GM19025 (cell line): ENCODE measurements at regions not wholly inside any gene's neighbourhood (a gene's known extent, or its start where the extent isn't known, plus 50 kb on each side); places are given as distances from the start of the nearest gene placed in this dataset.
"Not testable (repeated sequence)": the region's sequence is repeated elsewhere in the genome, so short reads cannot be mapped to it uniquely, and the experiment has no call there.

Experiments used
- ATAC-seq: cut with Tn5 transposase; IDR thresholded peaks from one replicate; pipeline ENCODE4 v1.9.1; 2021; ENCODE audit warnings: mild to moderate bottlenecking, low read depth, moderate library complexity; ENCODE audit not compliant: unreplicated experiment

DNA sequence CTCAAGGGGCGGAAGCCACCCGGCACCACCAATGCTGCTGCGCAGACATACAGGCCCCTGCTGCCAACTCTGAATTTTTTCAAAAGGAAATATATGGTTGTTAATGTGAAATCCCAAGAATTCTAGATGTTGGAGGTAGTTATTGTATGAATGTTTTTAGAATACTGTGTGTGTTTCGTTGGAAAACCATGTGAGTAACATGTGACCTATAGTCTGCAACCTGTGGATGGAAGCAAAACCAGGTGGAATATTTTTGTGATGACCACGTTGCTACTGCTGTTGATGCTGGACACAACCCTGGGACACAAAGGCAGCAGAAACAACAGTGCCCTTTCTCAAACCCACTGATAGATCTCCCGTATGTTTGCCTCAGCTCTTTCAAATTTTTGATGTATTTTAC, 376.3 kb upstream of the SALL1 start:
- ATAC-seq, result no peak

DNA sequence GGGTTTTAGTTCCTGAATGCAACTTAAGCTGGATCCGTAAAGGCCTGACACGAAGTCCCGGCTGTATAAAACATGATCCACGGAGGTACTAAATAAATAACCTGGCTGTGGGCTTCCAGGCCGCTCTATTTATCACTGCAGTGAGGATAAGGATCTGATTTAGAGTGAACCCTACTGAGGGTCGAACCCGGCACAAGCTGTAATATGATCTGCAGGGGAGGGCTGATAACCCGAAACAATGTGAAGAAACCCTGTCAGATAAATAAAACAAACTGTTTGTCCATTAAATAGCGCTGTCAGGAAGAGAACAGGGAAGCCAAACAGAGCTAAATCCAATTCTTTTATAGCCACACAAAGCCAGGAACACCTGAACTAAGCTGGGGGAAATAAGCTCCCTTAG, 375.6 kb upstream of the SALL1 start:
- ATAC-seq, result no peak

DNA sequence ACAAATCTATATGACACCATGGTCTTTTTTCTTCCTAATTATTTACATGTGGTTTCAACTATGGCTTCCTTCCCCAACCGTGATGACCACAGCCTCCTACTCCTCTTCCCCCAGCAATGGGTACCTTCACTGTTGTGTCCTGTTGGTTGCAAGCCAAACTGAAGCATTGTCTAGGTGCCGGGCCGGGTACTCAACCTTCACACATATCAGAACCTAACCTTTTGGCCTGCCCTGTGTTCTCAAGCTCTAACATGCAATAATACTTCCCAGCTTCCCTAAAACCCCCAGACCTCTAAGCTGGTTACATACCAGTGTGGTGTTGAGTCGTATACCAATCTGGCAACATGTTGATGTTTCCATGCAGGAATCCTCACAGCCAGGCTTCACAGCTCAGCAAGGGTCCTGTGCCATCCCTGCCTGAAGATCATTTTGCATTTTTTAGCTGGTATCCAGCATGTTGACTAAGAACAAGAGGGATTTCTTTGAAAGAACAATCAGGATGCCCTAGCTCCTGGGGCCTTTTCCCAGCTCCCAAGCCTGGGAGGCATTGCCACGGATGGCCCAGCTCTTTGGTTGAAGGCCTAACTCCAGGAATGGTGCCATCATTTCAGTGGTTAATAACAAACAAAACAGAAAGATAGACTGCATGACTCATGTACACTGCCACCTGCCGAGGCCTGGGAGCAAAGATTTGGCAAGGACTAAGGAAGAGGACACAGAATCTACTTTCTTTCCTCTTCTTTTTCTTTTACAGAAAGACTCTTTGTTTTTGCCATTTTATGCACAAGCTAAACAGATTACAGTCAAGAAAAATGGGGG, 373.7 kb upstream of the SALL1 start:
- no peak for ATAC-seq

DNA sequence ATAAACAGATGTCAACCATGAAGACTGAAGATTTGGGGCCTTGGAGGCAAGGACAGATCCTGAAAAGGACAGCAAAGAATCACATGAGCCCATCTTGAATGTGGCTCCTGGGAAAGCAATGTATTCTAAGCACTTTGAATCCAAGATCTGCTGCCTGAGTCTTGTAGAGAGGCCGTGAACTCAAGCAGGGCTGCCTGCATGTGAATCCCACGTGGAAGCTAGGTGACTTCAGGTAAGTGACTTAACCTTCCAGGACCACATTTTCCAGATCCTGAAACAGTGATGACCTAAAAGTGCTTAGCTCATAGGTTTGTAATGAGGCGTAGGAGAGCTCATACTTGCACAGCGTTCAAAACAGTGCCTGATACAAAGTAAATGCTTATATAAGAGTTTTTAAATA, 373.0 kb upstream of the SALL1 start:
- no peak for ATAC-seq

DNA sequence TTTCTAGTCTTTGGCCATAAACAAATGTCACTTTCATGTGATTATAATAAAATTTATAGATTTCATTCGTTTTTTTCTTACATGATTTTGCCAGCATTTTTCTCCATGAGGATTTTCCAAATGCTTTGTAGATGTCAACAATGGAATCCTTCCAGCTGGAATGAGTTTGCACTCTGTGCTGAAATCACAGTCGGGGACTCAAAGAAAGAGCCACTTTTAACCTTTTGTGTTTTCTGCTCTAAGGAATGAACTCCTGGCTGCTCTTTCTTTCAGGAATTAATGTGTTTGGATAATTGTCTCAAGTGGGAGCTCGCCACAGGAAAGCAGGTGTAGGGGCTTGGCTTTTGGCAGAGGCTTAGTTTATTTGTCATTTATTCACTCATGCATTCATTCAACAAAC, 372.3 kb upstream of the SALL1 start:
- no peak for ATAC-seq

DNA sequence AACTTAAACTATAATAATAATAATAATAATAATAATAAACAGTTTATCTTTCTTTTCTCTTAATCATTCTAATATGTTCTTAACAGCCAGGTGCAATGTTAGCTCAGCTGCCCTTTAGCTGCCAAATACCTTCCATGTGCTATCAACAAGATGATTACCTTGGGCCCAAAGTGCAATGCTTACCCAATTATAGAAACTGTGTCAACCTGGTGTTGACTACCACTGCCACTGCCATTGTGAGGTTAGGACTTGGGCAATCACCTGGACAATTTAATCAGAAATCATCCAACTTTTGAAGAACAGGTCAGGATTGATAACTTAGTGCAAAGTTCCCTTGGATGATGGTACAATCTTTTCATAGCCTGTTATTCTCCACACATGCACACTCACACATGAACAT, 371.8 kb upstream of the SALL1 start:
- no peak for ATAC-seq

DNA sequence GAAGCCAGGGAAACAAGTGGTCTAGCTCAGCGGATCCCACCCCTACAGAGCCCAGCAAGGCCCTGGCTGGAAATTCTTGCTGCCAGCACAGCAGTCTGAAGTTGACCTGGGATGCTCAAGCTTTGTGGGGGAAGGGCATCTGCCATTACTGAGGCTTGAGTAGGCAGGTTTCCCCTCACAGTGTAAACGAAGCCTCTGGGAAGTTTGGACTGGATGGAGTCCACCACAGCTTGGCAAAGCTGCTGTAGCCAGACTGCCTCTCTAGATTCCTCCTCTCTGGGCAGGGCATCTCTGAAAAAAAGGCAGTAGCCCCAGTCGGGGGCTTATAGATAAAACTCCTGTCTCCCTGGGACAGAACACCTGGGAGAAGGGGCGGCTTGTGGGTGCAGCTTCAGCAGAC, 365.9 kb upstream of the SALL1 start:
- not testable (repeated sequence) for ATAC-seq

DNA sequence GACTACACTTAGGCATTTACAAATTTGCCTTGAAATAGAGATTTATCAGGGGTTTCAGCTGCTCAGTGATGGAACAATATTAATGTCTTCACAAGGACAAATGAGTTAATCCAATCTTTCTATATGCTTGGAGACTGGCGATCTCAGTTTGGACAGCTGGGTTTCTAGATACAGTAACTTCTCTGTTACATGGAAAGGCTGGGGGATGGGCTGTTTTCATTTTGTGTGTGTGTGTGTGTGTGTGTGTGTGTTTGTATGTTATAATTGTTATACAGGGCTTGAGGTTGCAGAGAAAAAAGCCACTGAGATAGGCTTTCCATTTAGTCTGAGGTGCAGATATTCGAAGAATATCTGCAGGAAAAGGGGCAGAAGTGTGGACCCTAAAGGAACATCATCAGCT, 359.3 kb upstream of the SALL1 start:
- ATAC-seq, result no peak

DNA sequence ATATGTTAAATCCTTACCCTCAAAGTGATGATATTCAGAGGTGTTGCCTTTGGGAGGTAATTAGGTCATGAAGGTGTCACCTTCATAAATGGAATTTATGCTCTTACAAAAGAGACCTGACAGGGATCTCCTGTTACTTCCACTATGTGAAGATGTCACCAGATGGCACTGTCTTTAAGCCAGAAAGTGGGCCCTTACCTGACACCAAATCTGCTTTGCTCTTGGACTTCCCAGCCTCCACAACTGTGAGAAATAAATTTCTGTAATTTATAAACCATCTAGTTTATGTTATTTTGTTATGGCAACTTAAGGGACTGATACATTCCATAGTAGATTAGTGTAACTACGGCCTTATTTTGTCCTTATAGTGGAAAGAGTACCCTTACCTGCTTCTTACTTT, 358.3 kb upstream of the SALL1 start:
- no peak for ATAC-seq

DNA sequence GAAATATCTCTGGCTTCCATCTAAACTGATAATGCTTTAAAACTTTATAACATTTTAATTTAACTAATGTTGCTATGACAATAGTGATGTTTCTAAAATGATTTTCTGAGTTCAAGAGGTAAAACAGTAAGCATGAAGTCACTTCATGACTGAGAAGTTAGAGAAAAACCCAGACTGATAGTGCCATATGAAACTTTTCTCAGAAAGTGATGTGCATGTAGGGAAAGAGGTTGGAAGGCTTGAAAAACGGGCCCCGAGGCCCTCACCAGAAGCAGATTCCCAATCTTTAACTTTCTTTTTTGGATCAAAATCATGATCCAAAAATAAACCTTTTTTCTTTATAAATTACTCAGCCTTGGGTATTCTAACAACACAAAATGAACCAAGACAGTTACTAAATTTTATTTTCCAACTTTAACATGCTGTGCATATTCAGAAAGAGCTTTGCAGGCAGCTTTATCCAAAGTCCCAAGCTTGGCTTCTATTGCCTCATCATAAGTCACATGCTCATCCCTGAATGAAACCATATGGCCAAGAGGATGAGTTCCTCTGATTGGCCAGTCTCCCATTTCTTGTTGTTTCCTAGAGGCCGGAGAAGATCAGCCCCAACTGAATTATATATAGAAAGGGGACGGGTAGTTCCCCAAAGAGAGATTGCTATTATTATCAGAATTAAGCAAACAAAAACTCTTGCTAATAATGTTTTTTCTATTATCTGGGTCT, 357.6 kb upstream of the SALL1 start:
- ATAC-seq, result no peak

DNA sequence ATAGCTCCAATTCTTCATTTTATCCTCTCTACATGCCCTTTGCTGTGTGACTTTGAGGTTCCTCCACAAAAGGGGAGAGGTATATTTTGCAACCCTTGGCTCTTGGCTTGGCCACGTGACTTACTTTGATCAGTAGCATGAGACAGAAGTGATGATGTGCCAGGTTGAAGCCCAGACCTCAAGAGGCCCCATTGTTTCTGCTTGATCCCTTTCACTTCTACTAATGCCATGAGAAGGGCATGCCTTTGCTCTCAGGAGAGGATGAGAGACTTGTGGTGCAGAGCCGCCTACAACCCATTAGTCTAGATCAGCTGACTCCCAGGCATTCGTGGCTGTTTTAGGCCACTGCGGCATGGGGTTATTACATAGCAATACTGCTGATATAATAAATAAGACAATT, 356.2 kb upstream of the SALL1 start:
- ATAC-seq, result no peak

DNA sequence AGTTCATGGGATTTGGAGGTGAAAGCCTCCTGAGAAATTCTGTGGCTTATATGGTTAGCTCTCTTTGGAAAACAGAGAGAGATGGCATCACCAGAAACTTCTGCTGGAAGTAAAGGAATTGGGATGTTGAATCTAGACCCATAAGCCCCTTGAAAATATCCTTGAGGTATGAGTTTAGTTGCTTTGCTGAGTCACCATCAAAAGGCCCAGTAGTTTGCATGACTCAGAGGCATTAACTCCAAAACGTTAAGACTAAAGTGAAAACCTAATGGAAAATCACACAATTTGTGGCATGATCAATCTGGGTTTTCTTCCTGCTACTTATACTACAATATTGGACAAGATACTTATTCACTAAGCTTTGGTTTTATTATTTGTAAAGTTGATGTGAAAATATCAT, 349.2 kb upstream of the SALL1 start:
- no peak for ATAC-seq

DNA sequence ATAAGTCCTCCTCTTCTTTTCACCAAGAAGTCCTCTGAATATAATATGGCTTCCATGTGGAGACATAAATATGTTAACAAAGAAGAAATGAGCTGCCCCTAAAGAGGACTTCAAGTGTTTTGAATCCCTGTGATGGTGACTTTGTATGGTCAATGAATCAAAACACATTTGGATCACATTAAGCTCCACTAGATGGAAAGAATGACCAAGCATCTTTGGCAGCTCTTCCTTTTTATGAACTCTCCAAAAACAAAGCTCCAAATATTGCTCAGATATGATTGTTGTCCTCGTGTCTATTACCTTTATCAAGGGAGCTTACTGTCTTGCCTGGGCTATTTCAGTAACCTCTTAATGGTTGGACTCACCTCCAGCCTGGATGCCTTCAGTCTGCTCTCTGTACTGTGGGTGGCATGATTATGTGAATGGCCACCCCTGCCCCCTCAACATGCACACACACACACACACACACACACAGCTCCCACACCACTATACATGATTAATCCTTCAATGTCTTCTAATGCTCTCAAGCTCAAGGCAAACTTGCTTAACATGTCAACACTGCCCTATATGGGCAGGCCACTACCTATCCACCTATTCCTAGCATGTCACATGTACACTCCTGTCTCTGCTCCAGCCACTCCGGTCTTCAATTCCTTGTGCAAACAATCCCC, 346.6 kb upstream of the SALL1 start:
- ATAC-seq, result no peak

DNA sequence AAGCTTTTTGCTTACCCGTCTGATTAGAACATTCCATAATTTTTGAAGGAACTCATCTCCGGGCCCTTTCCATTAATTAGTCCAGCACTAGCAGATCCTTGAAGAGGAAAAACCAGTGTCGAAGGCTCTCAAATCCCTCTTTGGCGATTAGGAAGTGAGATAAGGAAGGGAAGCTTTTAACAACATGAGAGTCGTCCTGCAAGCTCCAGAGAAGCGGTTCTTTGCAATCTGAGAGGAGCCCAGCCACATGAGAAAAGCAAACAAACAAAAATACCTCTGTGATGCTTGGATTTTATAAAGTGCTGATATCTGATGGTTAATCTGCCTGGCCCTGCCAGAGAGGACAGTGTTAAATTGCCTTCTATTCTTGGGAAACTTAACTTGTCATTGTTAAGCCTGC, 339.8 kb upstream of the SALL1 start:
- ATAC-seq, result no peak

DNA sequence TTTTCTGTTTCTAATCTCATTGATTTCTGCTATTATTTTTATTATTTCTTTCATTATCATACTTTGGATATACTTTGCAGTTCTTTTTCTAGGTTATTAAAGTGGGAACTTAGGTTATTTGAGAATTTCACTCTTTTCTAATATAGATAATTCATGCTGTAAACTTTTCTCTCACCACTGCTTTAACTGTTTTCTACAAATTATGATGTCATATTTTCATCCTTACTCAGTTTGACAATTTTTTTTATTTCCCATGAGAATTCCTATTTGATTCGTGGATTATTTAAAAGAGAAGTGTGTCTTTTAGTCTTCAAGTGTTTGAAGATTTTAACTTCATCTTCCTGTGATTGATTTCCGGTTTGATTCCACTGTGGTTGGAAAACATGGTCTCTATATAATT, 336.8 kb upstream of the SALL1 start:
- ATAC-seq, result no peak

DNA sequence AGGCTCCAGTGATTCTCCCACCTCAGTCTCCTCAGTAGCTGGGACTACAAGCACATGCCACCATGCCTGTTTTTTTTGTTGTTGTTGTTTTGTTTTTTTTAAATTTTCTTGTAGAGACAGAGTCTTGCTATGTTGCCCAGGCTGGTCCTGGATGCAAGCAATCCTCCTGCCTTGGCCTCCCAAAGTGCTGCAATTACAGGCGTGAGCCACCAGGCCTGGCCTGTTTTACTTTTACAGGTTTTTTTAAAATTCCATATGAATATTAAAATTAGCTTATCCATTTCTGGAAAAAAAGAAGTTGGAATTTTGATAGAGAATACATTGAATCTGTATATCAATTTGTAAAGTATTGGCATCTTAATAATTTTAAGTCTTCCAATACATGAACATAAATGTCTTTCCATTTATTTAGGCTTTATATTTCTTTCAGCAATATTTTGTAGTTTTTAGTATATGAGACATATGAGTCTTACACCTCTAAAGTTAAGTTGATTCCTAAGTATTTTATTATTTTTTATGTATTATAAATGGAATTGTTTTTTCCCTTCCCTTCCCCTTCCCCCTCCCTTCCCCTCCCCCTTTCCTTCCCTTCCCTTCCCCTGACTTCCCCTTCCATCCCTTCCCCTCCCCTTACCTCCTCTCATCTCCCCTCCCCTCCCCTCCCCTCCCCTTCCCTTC, 323.5 kb upstream of the SALL1 start:
- no peak for ATAC-seq

DNA sequence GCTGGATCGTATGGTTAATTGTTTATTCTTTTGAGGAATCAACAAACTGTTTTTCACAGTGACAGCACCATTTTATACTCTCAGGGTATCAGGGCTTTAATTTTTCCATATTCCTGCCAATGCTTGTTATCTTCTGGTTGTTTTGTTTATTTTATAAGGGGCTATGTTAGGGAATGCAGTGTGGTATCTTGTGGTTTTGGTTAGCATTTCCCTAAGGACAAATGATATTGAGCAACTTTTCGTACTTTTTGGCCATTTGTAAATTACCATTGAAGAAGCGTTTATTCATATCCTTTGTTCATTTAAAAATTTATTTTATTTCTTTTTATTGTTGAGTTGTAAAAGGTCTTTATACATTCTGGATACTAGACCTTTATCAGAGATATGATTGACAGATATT, 322.0 kb upstream of the SALL1 start:
- ATAC-seq, result no peak

DNA sequence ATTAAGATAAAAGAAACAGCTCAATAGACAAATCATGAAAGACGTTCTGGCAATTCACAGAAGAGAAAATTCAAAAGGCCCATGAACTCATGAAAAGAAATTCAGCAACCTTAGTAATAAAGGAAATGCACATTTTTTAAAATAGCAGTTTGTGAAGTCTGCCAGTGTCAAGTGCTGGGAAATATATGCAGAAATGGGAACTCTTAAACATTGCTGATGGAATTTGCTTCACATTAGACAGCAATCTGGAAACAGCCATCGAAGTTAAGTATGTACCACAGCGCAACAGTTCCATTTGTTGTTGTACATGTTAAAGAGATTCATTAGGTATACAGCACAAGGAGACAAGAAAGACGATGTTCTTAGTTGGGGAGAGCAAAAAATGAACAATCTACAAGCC, 319.4 kb upstream of the SALL1 start:
- no peak for ATAC-seq

DNA sequence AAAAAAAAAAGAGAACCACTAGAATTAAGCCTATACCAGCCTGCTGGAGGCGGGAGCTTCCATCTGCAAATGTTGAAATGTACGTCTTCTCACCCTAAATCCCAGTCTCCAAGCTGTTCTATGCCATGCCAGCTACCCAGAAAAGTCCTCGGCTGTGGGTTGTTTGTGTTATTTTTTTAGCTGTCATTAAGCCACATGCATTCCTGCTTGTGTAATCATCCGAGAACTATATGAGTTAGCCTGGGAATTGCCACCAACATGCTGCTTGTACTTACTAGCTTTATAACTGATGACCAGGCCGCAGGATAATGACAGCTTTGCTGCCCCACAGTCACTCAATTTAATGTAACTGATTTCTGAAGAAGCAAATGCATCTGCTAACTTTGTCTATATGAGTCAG, 313.9 kb upstream of the SALL1 start:
- no peak for ATAC-seq

DNA sequence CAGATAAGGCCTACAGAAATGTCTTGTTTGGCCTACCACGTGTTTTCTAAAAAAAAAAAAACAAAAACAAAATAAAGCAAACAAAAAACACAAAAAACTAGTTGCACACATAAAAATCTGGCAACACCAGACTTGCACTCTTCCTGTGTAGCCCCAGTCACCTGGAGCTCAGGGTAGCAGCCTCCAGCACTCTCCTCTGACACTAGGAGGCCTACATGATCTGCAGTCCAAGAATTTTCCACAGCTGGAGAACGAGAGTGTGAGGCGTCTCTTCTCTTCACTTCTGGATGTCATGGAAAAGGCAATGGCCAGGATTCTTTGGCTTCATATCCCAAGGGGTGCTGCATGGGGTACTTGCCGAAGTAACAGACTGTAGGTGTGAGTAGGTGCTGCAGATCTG, 310.2 kb upstream of the SALL1 start:
- no peak for ATAC-seq
